GM13976 (cell line): ENCODE measurements at regions not wholly inside any gene's neighbourhood (a gene's known extent, or its start where the extent isn't known, plus 50 kb on each side); places are given as distances from the start of the nearest gene placed in this dataset.

ENCODE experiments used
- DNase-seq: peaks from one replicate; pipeline ENCODE4 v3.0.0; 2012; ENCODE audit warnings: low spot score
- in situ Hi-C: fragments of 300-500 bp; cut with MboI; formaldehyde crosslinking; loops from one replicate; pipeline ENCODE4 v1.12.0; 2022; ENCODE audit warnings: low sequenced_read_pairs, mixed read lengths, inconsistent platforms; ENCODE audit not compliant: unreplicated experiment
- TF ChIP-seq, protein P1 (sequence below): IDR thresholded peaks from 2 replicates; pipeline ENCODE4 v1.5.1; 2012; ENCODE audit warnings: borderline replicate concordance, mild to moderate bottlenecking; ENCODE audit not compliant: insufficient read depth; ENCODE audit errors: extremely low read depth, missing control alignments, control extremely low read depth

DNA sequence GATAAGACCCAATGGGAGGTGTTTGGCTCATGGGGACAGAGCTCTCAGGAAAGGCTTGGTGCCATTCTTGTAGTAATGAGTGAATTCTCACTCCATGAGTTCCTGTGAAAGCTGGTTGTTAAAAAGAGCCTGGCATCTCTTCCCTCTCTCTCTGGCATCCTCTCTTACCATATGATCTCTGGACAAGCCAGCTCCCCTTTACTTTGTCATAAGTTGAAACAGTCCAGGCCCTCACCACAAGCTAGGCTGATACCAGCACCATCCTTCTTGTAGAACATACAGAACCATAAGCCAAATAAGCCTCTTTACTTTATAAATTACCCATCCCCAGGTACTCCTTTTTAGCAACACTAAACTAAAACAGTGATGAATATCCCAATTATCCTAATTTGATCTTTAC, 166.9 kb upstream of the TMC3 start:
- TF ChIP-seq, protein P1, sequence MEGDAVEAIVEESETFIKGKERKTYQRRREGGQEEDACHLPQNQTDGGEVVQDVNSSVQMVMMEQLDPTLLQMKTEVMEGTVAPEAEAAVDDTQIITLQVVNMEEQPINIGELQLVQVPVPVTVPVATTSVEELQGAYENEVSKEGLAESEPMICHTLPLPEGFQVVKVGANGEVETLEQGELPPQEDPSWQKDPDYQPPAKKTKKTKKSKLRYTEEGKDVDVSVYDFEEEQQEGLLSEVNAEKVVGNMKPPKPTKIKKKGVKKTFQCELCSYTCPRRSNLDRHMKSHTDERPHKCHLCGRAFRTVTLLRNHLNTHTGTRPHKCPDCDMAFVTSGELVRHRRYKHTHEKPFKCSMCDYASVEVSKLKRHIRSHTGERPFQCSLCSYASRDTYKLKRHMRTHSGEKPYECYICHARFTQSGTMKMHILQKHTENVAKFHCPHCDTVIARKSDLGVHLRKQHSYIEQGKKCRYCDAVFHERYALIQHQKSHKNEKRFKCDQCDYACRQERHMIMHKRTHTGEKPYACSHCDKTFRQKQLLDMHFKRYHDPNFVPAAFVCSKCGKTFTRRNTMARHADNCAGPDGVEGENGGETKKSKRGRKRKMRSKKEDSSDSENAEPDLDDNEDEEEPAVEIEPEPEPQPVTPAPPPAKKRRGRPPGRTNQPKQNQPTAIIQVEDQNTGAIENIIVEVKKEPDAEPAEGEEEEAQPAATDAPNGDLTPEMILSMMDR, result no peak
- in situ Hi-C loops, result no loop called here
- DNase-seq, result no peak

DNA sequence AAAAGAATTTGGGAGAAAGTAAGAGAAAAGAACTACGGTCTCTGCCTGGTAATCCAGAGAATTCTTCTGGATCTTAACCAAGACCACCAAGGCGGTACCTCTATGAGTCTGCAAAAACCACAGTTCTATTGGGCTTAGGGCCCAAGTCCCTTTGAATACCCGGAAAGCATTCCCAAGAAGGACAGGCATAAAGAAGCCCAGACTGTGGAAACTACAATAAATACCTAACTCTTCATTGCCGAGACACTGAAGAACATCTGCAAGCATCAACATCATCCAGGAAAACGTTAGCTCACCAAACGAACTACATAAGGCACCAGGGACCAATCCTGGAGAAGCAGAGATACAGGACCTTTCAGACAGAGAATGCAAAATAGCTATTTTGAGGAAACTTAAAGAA, 162.3 kb upstream of the TMC3 start:
- TF ChIP-seq, protein P1, result no peak
- no peak for DNase-seq
- in situ Hi-C loops, result no loop called here

DNA sequence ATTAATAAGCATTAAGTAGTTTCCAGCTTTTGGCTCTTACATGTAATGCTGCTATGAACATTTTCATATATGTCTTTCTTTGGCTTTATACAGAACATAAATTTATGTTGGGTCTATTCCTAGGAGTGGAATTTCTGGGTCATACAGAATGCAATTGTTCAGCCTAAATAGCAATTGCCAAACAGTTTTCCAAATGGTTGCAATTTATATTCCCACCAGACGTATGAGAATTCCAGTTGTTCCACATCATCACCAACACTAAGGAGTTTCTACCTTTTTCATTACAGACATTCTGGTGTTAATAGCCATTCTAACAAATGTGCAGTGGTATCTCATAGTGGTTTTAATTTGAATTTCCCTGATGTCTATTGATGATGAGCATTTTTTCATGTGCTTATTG, 160.1 kb upstream of the TMC3 start:
- in situ Hi-C loops, result no loop called here
- TF ChIP-seq, protein P1, result no peak

DNA sequence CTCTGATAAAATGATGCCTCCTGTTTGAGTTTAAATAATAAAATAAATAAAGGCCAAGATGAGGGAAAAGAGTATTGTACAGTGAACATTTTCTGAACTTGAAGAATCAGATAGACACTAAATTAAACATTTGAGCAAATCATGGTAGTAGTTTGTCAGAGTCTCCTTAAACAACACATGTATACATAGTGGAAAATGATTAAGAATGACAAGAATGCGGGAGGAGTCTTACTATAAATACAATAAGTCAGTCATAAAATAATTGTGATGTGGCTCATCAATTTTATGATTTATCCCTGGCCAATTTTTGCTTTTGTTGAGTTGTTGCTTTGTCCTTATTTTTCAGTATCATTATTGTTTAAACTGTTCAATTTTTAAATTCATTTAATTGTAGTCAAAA, 158.0 kb upstream of the TMC3 start:
- in situ Hi-C loops, result no loop called here
- TF ChIP-seq, protein P1, result no peak
- DNase-seq, result no peak

More for the DNA sequence above, 160.1 kb upstream of the TMC3 start:
- no peak for DNase-seq

DNA sequence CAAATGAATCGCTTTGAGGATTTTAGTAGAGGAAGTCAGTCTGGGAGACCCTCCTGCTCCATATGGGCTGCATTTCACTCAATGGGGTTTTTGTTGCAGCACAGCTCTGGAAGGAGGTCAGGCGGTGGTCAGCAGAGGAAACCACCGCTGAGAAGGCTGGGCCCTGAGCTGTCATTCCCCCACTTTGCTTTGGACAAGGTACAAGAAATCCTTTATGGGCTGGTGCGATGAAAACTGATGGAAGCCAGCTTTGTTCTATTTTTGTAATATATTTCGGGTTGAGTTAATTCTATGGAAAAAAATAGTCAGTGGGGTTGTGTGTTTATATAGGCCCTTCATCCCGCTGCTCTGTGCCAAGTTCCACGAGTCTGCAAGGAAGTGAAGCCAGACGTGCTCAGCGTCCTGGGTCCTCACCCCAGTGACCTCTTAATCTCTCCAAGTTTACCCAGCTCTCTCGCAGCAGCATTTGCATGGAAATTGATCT, 157.1 kb upstream of the TMC3 start:
- TF ChIP-seq, protein P1, result no peak
- in situ Hi-C loops, result no loop called here
- no peak for DNase-seq

DNA sequence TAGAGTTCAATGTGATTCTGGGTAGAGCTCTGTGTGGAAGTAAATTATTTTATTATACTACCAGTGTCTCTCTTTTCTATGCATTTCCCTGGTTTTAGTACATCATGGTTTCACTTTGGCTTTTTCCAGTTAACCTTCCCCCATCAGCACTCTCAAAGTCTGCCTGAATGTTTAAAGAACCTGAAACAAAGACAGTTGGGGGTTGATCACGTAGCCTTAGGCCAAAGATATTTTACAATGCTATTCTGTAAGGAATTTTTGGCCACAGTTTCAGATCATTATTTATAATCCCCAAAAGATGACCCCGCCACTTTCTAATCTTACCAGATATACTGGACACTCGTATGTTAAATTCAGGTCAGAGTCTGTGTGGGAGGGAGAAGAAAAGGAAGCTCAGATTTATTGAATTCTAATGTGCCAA, 156.3 kb upstream of the TMC3 start:
- DNase-seq, result no peak
- TF ChIP-seq, protein P1, result no peak
- in situ Hi-C loops, result no loop called here

DNA sequence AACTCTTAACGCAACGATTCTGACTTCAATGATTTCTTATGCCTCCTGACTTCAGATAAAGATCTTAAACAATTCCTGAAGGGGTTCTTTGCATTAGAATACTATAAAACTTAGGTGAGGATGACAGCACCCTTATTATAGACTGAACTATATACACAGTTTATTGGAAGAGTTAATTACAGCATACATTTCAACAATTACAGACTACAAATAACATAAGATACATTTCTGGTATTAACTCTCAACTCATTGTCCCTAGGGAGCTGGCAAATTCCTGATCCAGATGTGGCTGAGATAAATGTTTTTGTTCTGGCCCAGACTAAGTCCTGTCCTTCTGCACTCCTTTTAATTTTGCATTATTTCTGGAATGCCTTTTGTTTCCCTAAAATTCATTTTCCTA, 155.5 kb upstream of the TMC3 start:
- in situ Hi-C loops, result no loop called here
- no peak for DNase-seq
- TF ChIP-seq, protein P1, result no peak
